B cell (primary cell): ENCODE measurements at regions not wholly inside any gene's neighbourhood (a gene's known extent, or its start where the extent isn't known, plus 50 kb on each side); places are given as distances from the start of the nearest gene placed in this dataset.

Experiments
- ATAC-seq: fragments of 200-7000 bp; cut with Tn5 transposase; one replicate; pipeline ENCODE4 v1.10.0; 2021; ENCODE audit warnings: low read depth, mild to moderate bottlenecking, moderate number of reproducible peaks, moderate library complexity
- CTCF ChIA-PET: fragments of 350-600 bp; sonication (Branson Sonifier 250); formaldehyde crosslinking; loops from one replicate; lab custom pipeline; 2021; ENCODE audit warnings: antibody characterized with exemption, inconsistent platforms; lab: Charles Lee
- POLR2A ChIA-PET: fragments of 350-600 bp; sonication (Branson Sonifier 250); formaldehyde crosslinking; loops from one replicate; lab custom pipeline; 2021; ENCODE audit warnings: antibody characterized with exemption; lab: Charles Lee
- DNase-seq: peaks from one replicate; pipeline ENCODE4 v3.0.0; 2013
- H2AFZ ChIP-seq: 2 replicates; pipeline ENCODE4 v1.6.1; 2012; ENCODE audit warnings: mild to moderate bottlenecking, low read depth, low read length; ENCODE audit not compliant: insufficient read depth, poor library complexity, severe bottlenecking
- H3K27ac ChIP-seq, 2 donors: 1 replicate in 1 of 2; 2 replicates in 1 of 2; pipeline ENCODE4 v1.5.1; 2012 to 2013; ENCODE audit warnings: low read length in 2 of 2, mild to moderate bottlenecking in 2 of 2, moderate library complexity in 1 of 2
- H3K27me3 ChIP-seq, 4 experiments: fragments of 200-600 bp in 1 of 4; sonication (generic) in 1 of 4; replicated peaks in 1 of 4; 1 replicate in 2 of 4; 2 replicates in 2 of 4; pipeline versions ENCODE4 v1.6.1 to v1.7.0; 2013 to 2016; ENCODE audit warnings: low read length in 3 of 4, mild to moderate bottlenecking in 2 of 4, mixed read lengths in 1 of 4, moderate library complexity in 1 of 4; ENCODE audit not compliant: insufficient read depth in 4 of 4, control insufficient read depth in 3 of 4; ENCODE audit errors: control extremely low read depth in 1 of 4
- H3K36me3 ChIP-seq, 2 experiments: replicated peaks in 1 of 2; 1 replicate in 1 of 2; 2 replicates in 1 of 2; pipeline versions ENCODE4 v1.6.1 to v1.7.1; 2013; ENCODE audit warnings: low read length in 1 of 2; ENCODE audit not compliant: insufficient read depth in 2 of 2, control insufficient read depth in 1 of 2; ENCODE audit errors: control extremely low read depth in 1 of 2, extremely low read depth in 1 of 2
- H3K4me1 ChIP-seq, 2 donors: fragments of 200-600 bp in 1 of 2; sonication (generic) in 1 of 2; 1 replicate in 1 of 2; 2 replicates in 1 of 2; pipeline versions ENCODE4 v1.5.1 to v1.6.1; 2013 to 2017; ENCODE audit warnings: low read length in 2 of 2; ENCODE audit not compliant: control insufficient read depth in 2 of 2, insufficient read depth in 2 of 2
- H3K4me2 ChIP-seq: replicated peaks from 2 replicates; pipeline ENCODE3; 2012; ENCODE audit warnings: mild to moderate bottlenecking, low read depth, low read length; ENCODE audit not compliant: poor library complexity, severe bottlenecking
- H3K4me3 ChIP-seq, 5 experiments: fragments of 200-600 bp in 1 of 5; sonication (generic) in 1 of 5; 1 replicate in 3 of 5; 2 replicates in 2 of 5; pipeline versions ENCODE4 v1.5.1 to v1.7.0; 2011 to 2016; ENCODE audit warnings: low read length in 4 of 5, mild to moderate bottlenecking in 4 of 5, low read depth in 2 of 5, control low read depth in 1 of 5, moderate library complexity in 1 of 5; ENCODE audit not compliant: insufficient read depth in 1 of 5; ENCODE audit errors: control extremely low read depth in 1 of 5, extremely low read depth in 1 of 5
- H3K79me2 ChIP-seq: fragments of 200-600 bp; sonication (generic); one replicate; pipeline ENCODE4 v1.6.0; 2016; ENCODE audit warnings: low read length; ENCODE audit not compliant: control insufficient read depth, insufficient read depth
- H3K9ac ChIP-seq: fragments of 200-600 bp; sonication (generic); 2 replicates; pipeline ENCODE4 v1.6.1; 2017; ENCODE audit warnings: mild to moderate bottlenecking, low read length, moderate library complexity
- H3K9me3 ChIP-seq, 3 donors: one replicate each; pipeline versions ENCODE4 v1.6.1 to v1.7.1; 2013; ENCODE audit warnings: low read length in 2 of 3; ENCODE audit not compliant: control insufficient read depth in 2 of 3, insufficient read depth in 1 of 3; ENCODE audit errors: control extremely low read depth in 1 of 3
- H4K20me1 ChIP-seq: 2 replicates; pipeline ENCODE4 v1.6.0; 2012; ENCODE audit warnings: mild to moderate bottlenecking, low read length; ENCODE audit not compliant: insufficient read depth, control insufficient read depth, poor library complexity, severe bottlenecking
- H3K27ac Mint-ChIP-seq: one replicate; pipeline ENCODE4 v1.8.0; 2021; ENCODE audit warnings: mixed read lengths
- H3K27me3 Mint-ChIP-seq: one replicate; pipeline ENCODE4 v1.8.0; 2021; ENCODE audit warnings: mixed read lengths
- H3K4me1 Mint-ChIP-seq: one replicate; pipeline ENCODE4 v1.8.0; 2021; ENCODE audit warnings: mixed read lengths
- H3K4me3 Mint-ChIP-seq: one replicate; pipeline ENCODE4 v1.8.0; 2021; ENCODE audit warnings: mixed read lengths
- H3K9me3 Mint-ChIP-seq: one replicate; pipeline ENCODE4 v1.8.0; 2022; ENCODE audit warnings: mixed read lengths; ENCODE audit not compliant: insufficient read depth
- EZH2 ChIP-seq: IDR thresholded peaks from 2 replicates; pipeline ENCODE4 v1.6.1; 2012; ENCODE audit warnings: borderline replicate concordance, low read depth, mild to moderate bottlenecking, moderate library complexity, low read length; ENCODE audit not compliant: insufficient read depth, poor library complexity, severe bottlenecking
- WGBS: methylation state at CpG from one replicate; pipeline ENCODE4 v1.1.5; 2013; ENCODE audit warnings: missing lambda C conversion rate; ENCODE audit not compliant: insufficient coverage; 5-methylcytosine and 5-hydroxymethylcytosine counted together
- intact Hi-C: fragments of 100-400 bp; cut with micrococcal nuclease; formaldehyde crosslinking; loops from one replicate; pipeline ENCODE4 v1.10.0; 2022
- TF ChIP-seq, protein P1 (sequence below): fragments of 200-600 bp; IDR thresholded peaks from one replicate; pipeline ENCODE4 v1.8.0; 2022; ENCODE audit warnings: antibody characterized with exemption, mild to moderate bottlenecking

DNA sequence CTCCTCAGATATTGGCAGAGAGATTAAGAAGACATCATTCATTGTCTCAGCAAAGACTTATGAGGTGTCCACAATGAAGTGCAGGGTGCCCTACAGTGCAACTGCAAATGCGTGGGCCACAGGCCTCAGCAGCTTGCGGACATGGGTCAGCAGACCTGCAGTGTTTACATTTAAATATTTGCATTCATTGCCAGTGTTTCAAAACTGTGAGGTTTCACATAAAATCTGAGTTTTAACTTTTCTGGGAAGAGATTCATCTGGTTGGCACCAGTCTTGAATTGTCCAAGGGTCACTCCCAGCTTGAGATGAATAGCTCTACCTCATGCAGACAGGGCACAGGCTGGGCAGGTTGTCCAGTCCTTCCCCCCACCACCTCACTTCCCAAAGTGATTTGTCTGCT, 286.8 kb upstream of the DUSP10 start:
- Histone ChIP-seq H3K9me3 (no peaks in the 10 kb centered on the region), H3K79me2 (no peaks in the 10 kb centered on the region), H3K27me3 (no peaks in the 10 kb centered on the region), H3K36me3 (no peaks in the 10 kb centered on the region), H2AFZ (no peak overlapping the region), H3K4me3 (no peak overlapping the region), H3K4me2 (no peak overlapping the region), H4K20me1 (no peaks in the 10 kb centered on the region), H3K4me1 (no peaks in the 10 kb centered on the region), H3K9ac (no peak overlapping the region), H3K27ac (no peak overlapping the region)
- POLR2A ChIA-PET: no interaction called here
- Mint-ChIP-seq H3K9me3 (no peaks in the 10 kb centered on the region), H3K4me1 (no peaks in the 10 kb centered on the region), H3K27ac (no peak overlapping the region), H3K4me3 (no peak overlapping the region), H3K27me3 (no peaks in the 10 kb centered on the region)
- ATAC-seq (no peak), DNase-seq (no peak)
- no peak for TF ChIP-seq EZH2
- TF ChIP-seq, protein P1, sequence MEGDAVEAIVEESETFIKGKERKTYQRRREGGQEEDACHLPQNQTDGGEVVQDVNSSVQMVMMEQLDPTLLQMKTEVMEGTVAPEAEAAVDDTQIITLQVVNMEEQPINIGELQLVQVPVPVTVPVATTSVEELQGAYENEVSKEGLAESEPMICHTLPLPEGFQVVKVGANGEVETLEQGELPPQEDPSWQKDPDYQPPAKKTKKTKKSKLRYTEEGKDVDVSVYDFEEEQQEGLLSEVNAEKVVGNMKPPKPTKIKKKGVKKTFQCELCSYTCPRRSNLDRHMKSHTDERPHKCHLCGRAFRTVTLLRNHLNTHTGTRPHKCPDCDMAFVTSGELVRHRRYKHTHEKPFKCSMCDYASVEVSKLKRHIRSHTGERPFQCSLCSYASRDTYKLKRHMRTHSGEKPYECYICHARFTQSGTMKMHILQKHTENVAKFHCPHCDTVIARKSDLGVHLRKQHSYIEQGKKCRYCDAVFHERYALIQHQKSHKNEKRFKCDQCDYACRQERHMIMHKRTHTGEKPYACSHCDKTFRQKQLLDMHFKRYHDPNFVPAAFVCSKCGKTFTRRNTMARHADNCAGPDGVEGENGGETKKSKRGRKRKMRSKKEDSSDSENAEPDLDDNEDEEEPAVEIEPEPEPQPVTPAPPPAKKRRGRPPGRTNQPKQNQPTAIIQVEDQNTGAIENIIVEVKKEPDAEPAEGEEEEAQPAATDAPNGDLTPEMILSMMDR: no peak
- intact Hi-C loops: no loop called here
- WGBS: 92% methylated on average over 2 of the region's 2 CpGs
- CTCF ChIA-PET: no interaction called here

DNA sequence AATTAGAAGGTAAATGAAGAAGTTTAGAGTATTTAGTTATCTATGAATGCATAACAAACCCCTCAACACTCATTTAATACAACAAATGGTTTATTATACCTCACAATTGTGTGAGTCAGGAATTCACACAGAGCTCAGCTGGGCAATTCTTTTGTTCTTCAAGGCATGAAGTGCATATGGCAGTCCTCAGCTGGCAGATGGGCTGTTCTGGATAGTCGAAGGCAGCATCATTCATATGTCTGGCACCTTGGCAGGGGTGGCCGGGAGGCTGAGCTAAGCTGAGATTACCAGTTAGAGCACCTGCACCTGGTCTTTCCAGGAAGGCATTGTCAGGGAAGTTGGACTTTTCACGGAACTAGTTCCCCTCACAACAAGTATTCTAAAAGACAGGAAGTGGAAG, 286.2 kb upstream of the DUSP10 start:
- H3K4me3 Mint-ChIP-seq: no peak overlapping the region
- no peaks in the 10 kb centered on the region for H3K27me3 Mint-ChIP-seq
- Histone ChIP-seq H3K9me3 (no peaks in the 10 kb centered on the region), H3K27me3 (no peaks in the 10 kb centered on the region), H3K27ac (no peak overlapping the region), H3K4me1 (no peaks in the 10 kb centered on the region), H3K9ac (no peak overlapping the region), H2AFZ (no peak overlapping the region), H3K36me3 (no peaks in the 10 kb centered on the region), H3K4me3 (no peak overlapping the region), H3K4me2 (no peak overlapping the region), H4K20me1 (no peaks in the 10 kb centered on the region), H3K79me2 (no peaks in the 10 kb centered on the region)
- intact Hi-C loops: no loop called here
- H3K27ac Mint-ChIP-seq: no peak overlapping the region
- no peaks in the 10 kb centered on the region for H3K4me1 Mint-ChIP-seq
- 100% methylated on average over 1 of the region's 3 CpGs for WGBS
- DNase-seq (no peak), ATAC-seq (no peak)
- TF ChIP-seq, protein P1: no peak
- TF ChIP-seq EZH2: no peak
- CTCF ChIA-PET: interaction anchor here (0.8 to 1.3 kb wide), 2 partner anchors 19 to 20 kb away, joined by 3 to 4 read pairs; no protein-coding TSS in a partner anchor
- POLR2A ChIA-PET: no interaction called here
- no peaks in the 10 kb centered on the region for H3K9me3 Mint-ChIP-seq
